ENCODE measurements at regions not wholly inside any gene's neighbourhood (a gene's known extent, or its start where the extent isn't known, plus 50 kb on each side); places are given as distances from the start of the nearest gene placed in this dataset.

- TF ChIP-seq CTCF (IDR thresholded peaks at IDR 0.05; ENCODE audit: low read depth, low read length), result no peak
- Histone ChIP-seq H3K4me1 (ENCODE audit: low read depth) (no peaks in the 10 kb centered on the region), H3K4me3 (no peak overlapping the region), H3K36me3 (no peaks in the 10 kb centered on the region), H3K27ac (no peak overlapping the region), H3K27me3 (no peaks in the 10 kb centered on the region), H3K9me3 (ENCODE audit: low read depth) (no peaks in the 10 kb centered on the region)
- no peak for DNase-seq (ENCODE audit: low read depth in 1 of 2, low spot score in 1 of 2)
These were observed 50.6 kb upstream of the ZMYND8 start for GRCh38 chr20:47406849-47407682.

GRCh38 chr20:47411161-47411560 lies 54.7 kb upstream of the ZMYND8 start:
- DNase-seq (ENCODE audit: low read depth in 1 of 2, low spot score in 1 of 2), result no peak
- Histone ChIP-seq H3K9me3 (ENCODE audit: low read depth) (no peaks in the 10 kb centered on the region), H3K36me3 (no peaks in the 10 kb centered on the region), H3K27ac (no peak overlapping the region), H3K4me1 (ENCODE audit: low read depth) (no peaks in the 10 kb centered on the region), H3K4me3 (no peak overlapping the region), H3K27me3 (no peaks in the 10 kb centered on the region)
- no peak for TF ChIP-seq CTCF (IDR thresholded peaks at IDR 0.05; ENCODE audit: low read depth, low read length)

- H3K4me3 ChIP-seq, result no peak overlapping the region
- H3K4me1 ChIP-seq (ENCODE audit: low read depth), result no peaks in the 10 kb centered on the region
- no peaks in the 10 kb centered on the region for H3K9me3 ChIP-seq (ENCODE audit: low read depth)
- H3K27ac ChIP-seq, result no peak overlapping the region
- TF ChIP-seq CTCF (IDR thresholded peaks at IDR 0.05; ENCODE audit: low read depth, low read length), result no peak
- no peaks in the 10 kb centered on the region for H3K27me3 ChIP-seq
- DNase-seq (ENCODE audit: low read depth in 1 of 2, low spot score in 1 of 2), result no peak
- no peaks in the 10 kb centered on the region for H3K36me3 ChIP-seq
These were observed 55.6 kb upstream of the ZMYND8 start for GRCh38 chr20:47412083-47412482.

GRCh38 chr20:47413189-47413588 lies 56.7 kb upstream of the ZMYND8 start:
- Histone ChIP-seq H3K27ac (no peak overlapping the region), H3K4me3 (no peak overlapping the region), H3K27me3 (no peaks in the 10 kb centered on the region), H3K9me3 (ENCODE audit: low read depth) (no peaks in the 10 kb centered on the region), H3K4me1 (ENCODE audit: low read depth) (no peaks in the 10 kb centered on the region), H3K36me3 (no peaks in the 10 kb centered on the region)
- DNase-seq (ENCODE audit: low read depth in 1 of 2, low spot score in 1 of 2), result no peak
- TF ChIP-seq CTCF (IDR thresholded peaks at IDR 0.05; ENCODE audit: low read depth, low read length), result no peak

GRCh38 chr20:47417245-47418068 lies 61.0 kb upstream of the ZMYND8 start:
- DNase-seq (ENCODE audit: low read depth in 1 of 2, low spot score in 1 of 2), result no peak
- H3K36me3 ChIP-seq, result no peaks in the 10 kb centered on the region
- no peaks in the 10 kb centered on the region for H3K27me3 ChIP-seq
- no peaks in the 10 kb centered on the region for H3K9me3 ChIP-seq (ENCODE audit: low read depth)
- H3K27ac ChIP-seq, result no peak overlapping the region
- H3K4me1 ChIP-seq (ENCODE audit: low read depth), result no peaks in the 10 kb centered on the region
- no peak overlapping the region for H3K4me3 ChIP-seq
- TF ChIP-seq CTCF (IDR thresholded peaks at IDR 0.05; ENCODE audit: low read depth, low read length), result no peak

Data from cardiac muscle cell (in vitro differentiated cells and primary cell).